Neural crest cell (in vitro differentiated cells): ENCODE measurements at regions not wholly inside any gene's neighbourhood (a gene's known extent, or its start where the extent isn't known, plus 50 kb on each side); places are given as distances from the start of the nearest gene placed in this dataset.

Experiments used
- DNase-seq: peaks from one replicate; pipeline ENCODE4 v3.0.0; 2021; ENCODE audit warnings: low read depth, mixed read lengths, low spot score
- H3K27ac Mint-ChIP-seq: one replicate; pipeline ENCODE4 v1.8.0; 2021; ENCODE audit warnings: mild to moderate bottlenecking, mixed read lengths; ENCODE audit not compliant: unreplicated experiment
- H3K27me3 Mint-ChIP-seq: 2 replicates; pipeline ENCODE4 v1.8.0; 2021; ENCODE audit warnings: low read depth, mild to moderate bottlenecking, mixed read lengths
- H3K36me3 Mint-ChIP-seq: 2 replicates; pipeline ENCODE4 v1.8.0; 2021; ENCODE audit warnings: low read depth, mild to moderate bottlenecking, mixed read lengths
- H3K4me1 Mint-ChIP-seq: 2 replicates; pipeline ENCODE4 v1.8.0; 2021; ENCODE audit warnings: mixed read lengths
- H3K4me3 Mint-ChIP-seq: one replicate; pipeline ENCODE4 v1.8.0; 2021; ENCODE audit warnings: mild to moderate bottlenecking, mixed read lengths
- H3K9me3 Mint-ChIP-seq: 2 replicates; pipeline ENCODE4 v1.8.0; 2021; ENCODE audit warnings: mixed read lengths
- CTCF ChIP-seq: fragments of 200-600 bp; sonication (generic); conservative IDR thresholded peaks from 2 replicates; pipeline ENCODE4 v1.5.0; 2021; ENCODE audit warnings: antibody characterized with exemption, mild to moderate bottlenecking

GRCh38 chr11:106503901-106504300, 426.4 kb downstream of the AASDHPPT start:
- DNase-seq = no peak
- no peaks in the 10 kb centered on the region for H3K27me3 Mint-ChIP-seq

GRCh38 chr11:106507645-106508306, 430.3 kb downstream of the AASDHPPT start:
- TF ChIP-seq CTCF = no peak
- Mint-ChIP-seq H3K4me1 (peaks cover 5% of the 10 kb centered on the region), H3K36me3 (no peaks in the 10 kb centered on the region), H3K4me3 (no peak overlapping the region), H3K27me3 (no peaks in the 10 kb centered on the region), H3K27ac (no peak overlapping the region), H3K9me3 (no peaks in the 10 kb centered on the region)
- no peak for DNase-seq

More at GRCh38 chr11:106503901-106504300, 426.4 kb downstream of the AASDHPPT start:
- peaks cover 5% of the 10 kb centered on the region for H3K4me1 Mint-ChIP-seq
- H3K9me3 Mint-ChIP-seq = no peaks in the 10 kb centered on the region
- no peaks in the 10 kb centered on the region for H3K36me3 Mint-ChIP-seq
- TF ChIP-seq CTCF = no peak
- no peak overlapping the region for H3K4me3 Mint-ChIP-seq
- H3K27ac Mint-ChIP-seq = no peak overlapping the region

GRCh38 chr11:106514706-106515105, 437.2 kb downstream of the AASDHPPT start:
- no peaks in the 10 kb centered on the region for H3K27me3 Mint-ChIP-seq
- no peaks in the 10 kb centered on the region for H3K36me3 Mint-ChIP-seq
- no peak overlapping the region for H3K27ac Mint-ChIP-seq
- no peak for DNase-seq
- TF ChIP-seq CTCF = no peak
- H3K9me3 Mint-ChIP-seq = peaks cover 5% of the 10 kb centered on the region
- H3K4me1 Mint-ChIP-seq = no peaks in the 10 kb centered on the region
- no peak overlapping the region for H3K4me3 Mint-ChIP-seq

GRCh38 chr11:106517426-106517825, 440.0 kb downstream of the AASDHPPT start:
- DNase-seq = no peak
- Mint-ChIP-seq H3K9me3 (peaks cover 5% of the 10 kb centered on the region), H3K27ac (no peak overlapping the region), H3K4me1 (no peaks in the 10 kb centered on the region), H3K4me3 (no peak overlapping the region), H3K27me3 (no peaks in the 10 kb centered on the region), H3K36me3 (no peaks in the 10 kb centered on the region)
- TF ChIP-seq CTCF = no peak

GRCh38 chr11:106520146-106520912, 442.9 kb downstream of the AASDHPPT start:
- Mint-ChIP-seq H3K4me3 (no peak overlapping the region), H3K9me3 (no peaks in the 10 kb centered on the region), H3K27ac (no peak overlapping the region), H3K27me3 (no peaks in the 10 kb centered on the region), H3K4me1 (no peaks in the 10 kb centered on the region), H3K36me3 (no peaks in the 10 kb centered on the region)
- no peak for DNase-seq
- TF ChIP-seq CTCF = no peak
